ENCODE measurements at regions not wholly inside any gene's neighbourhood (a gene's known extent, or its start where the extent isn't known, plus 50 kb on each side); places are given as distances from the start of the nearest gene placed in this dataset.
A peak's percentile ranks its signal among the peaks of the same experiment; 100 is the strongest.

DNA sequence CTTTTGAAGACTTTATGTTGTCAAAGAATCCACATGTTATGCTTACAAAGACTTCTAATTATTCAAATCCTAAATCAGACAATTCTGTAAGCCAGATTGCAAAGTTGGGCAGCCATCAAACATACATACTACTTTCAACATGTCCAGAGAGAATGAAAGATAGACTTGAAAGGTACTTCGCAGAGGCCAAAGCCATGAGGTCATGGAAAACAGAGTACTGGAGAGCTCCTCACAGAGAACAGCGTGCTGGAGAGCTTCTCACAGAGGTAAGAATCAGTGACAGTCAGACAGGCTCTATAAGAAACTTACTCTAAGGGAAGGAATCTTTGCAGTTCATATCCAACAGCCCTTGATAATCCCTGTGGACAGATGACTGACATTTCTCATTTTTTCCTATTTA is 400.2 kb downstream of the GJA1 start:
- DNase-seq = no peak

- no peak for DNase-seq
These were observed 402.2 kb downstream of the GJA1 start for GRCh38 chr6:121837545-121838229.

GRCh38 chr6:121838842-121839241 is 403.4 kb downstream of the GJA1 start:
- no peak for DNase-seq

DNA sequence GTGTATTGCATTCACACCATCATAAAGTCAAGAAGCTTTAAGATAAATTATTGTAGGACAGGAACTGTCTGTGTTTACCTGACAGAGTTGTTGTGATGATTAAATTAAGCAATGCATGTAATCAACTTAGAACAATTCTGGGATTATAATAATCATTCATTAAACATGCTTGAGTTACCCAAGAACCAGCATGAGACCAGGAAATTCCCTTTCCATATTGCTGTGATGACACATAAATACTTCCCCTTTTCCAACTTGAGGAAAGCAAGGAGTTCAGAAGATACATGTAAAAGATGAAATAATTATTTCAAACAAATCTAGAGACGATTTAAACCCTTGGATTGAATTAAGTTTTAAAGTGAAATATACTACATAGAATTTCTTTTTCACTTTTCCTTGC is 404.4 kb downstream of the GJA1 start:
- DNase-seq = no peak

DNA sequence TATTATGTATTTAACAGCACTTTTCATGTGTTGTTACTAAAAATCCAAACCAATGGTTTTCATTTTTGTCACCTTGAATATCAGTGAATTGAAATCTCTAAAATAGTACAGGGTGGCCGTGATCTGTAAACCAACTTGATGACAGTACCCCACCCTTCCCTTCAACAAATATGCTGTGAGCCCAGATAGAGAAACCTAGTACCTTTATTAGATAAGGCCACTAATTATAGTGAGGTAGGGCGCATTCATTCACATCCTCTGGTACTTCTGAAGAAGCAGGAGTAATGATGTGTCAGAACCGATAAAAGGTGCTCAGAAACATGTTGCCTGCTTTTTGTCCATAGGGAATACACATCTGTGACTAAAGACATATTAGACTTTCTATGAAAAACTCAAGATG is 409.5 kb downstream of the GJA1 start:
- DNase-seq = no peak

DNA sequence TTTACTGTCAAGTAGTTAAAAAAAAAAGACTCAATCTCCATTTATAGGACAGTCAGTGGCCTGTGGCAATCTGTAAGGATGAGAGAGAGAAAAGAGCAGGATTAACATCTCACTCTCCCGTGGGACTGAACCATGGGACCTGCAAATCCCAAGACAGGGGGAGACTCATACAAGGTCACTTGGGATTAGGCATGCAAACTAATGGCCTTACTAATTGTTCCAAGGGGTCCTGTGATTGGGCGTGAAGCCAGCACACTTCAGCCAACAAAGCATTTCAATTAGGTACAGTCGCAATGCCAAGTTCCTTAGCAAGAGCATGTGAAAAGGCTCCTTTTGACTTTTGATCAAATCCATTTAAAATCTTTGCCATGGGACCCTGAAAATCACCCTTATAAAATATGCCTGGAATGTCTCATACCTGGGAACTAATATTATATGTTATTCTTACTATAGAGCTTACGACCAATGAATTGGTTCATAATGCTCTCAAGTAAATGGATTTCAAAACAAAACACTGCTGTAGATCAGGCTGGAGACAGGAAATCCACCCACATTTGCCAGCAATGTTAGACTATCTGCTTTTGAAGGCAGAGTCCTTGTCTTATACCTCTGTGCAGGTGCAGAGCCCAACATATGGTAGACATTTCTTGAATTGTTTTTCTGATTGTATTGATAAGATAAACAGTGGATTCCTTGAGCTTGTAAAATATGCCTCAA is 412.5 kb downstream of the GJA1 start:
- DNase-seq = peak; percentile 36

DNA sequence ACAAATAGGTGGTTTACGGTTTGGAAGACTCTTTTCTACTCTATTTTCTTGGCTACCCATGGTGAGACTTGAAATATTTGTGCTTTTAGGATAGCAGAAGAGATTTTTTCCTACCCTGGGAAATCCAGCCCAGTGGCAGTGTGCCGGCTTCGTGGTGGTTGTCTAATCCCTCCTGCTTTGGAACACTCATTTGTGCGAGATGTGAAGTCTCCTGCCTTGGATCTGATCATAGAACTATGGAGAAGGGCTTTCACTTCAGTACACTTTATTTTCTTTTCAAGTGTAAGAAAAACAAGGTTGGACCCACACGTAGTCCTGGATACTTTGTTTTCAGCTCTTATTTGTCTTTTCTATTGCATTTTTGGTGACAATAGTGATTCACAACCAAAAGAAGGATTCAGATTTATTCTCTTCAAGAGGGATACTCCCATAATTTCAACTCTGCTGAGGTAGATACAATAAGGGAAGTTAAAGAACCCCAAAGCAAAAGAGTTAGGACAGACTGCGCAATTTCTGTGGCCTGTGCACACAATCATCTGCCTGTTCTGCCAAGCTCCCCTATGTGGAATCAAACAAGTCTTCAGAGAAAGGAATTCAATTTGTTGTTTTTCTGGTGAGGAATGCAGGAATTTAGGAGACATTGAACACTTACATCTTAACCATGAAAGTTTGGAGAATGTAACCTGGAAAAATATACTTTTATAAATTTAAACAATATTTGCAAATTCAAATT is 413.2 kb downstream of the GJA1 start:
- DNase-seq = peak; percentile 27

- DNase-seq = peak; percentile 52
These were observed 414.0 kb downstream of the GJA1 start for GRCh38 chr6:121849477-121849876.

DNA sequence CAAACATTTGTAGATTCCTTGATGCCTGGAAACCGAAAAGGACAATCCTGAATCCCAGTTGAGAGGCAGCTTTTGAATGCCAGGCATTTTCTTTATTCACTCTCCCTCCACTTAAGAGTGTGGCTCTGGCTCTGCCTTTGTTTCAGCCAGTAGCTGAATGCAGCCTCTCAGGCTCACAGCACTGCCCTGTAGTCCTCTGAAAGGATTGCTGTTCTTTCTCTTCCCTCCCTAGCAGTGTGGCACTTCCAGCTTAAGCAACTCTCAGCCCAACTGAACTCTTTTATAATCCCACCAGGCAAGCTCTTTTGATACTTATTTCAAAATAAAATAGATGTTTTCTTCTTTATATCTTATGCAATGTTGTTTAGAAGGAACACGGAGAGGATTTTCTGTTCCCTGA is 415.6 kb downstream of the GJA1 start:
- peak; percentile 52 for DNase-seq

DNA sequence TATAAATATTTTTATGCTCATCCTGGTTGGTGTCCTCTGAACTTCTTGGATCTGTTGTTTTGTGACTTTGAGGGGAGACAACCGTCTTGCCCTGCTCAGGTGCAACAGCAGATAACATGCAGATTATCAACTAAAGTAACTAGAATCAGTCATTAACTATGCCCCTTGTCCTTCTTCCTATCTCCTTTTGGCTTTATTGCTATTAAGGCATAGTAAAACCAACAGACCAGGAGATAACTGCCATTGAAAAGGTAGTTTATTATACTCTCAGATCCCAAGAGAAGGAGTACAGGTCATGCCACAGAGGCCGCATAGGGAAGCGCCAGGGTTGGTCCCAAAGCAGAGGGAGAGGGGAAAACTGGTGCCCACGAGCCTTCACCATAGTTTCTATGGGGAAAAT is 418.2 kb downstream of the GJA1 start:
- no peak for DNase-seq

GRCh38 chr6:121855521-121855920 is 420.1 kb downstream of the GJA1 start:
- DNase-seq = no peak

GRCh38 chr6:121856296-121856695 is 420.9 kb downstream of the GJA1 start:
- no peak for DNase-seq

GRCh38 chr6:121857551-121857950 is 422.1 kb downstream of the GJA1 start:
- no peak for DNase-seq

DNA sequence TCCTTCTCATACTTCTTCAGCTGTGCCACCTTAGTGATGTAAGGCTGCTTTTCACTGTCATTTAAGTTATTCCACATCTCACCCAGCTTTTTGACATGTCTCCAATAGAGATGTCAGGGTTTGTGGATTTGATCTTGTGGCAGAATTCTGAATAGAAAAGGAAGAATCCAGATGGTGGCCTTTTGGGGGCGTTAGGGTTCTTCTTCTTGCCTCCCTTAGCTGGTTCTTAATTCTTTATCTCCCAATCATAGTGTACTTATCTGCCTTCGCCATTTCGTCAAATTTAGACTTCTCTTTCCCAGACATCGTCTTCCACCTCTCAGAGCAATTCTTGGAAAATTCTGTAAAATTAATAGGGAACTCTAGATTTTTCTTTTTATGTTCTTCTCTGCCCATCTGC is 422.9 kb downstream of the GJA1 start:
- no peak for DNase-seq

GRCh38 chr6:121858986-121859385 is 423.5 kb downstream of the GJA1 start:
- DNase-seq = no peak

DNA sequence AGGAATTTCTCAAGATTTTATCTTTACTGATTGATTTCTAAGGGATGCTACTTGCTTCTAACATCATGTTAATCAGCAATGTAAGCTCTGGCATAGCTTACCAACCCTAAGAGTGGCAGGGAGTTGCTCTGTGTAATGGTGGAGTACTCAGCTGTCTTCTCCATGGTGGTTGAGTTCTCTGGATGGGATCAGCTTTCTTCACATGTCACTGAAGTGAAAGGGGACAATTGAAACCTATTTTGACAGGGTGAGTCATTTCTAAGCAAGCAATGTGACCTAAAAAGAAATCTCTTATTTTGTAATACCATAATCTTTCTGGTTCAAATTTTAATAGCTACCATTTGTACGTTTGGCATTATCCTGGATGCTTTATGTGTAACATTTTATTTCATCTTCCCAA is 430.4 kb downstream of the GJA1 start:
- DNase-seq = no peak

GRCh38 chr6:121867095-121867494 is 431.6 kb downstream of the GJA1 start:
- no peak for DNase-seq

DNA sequence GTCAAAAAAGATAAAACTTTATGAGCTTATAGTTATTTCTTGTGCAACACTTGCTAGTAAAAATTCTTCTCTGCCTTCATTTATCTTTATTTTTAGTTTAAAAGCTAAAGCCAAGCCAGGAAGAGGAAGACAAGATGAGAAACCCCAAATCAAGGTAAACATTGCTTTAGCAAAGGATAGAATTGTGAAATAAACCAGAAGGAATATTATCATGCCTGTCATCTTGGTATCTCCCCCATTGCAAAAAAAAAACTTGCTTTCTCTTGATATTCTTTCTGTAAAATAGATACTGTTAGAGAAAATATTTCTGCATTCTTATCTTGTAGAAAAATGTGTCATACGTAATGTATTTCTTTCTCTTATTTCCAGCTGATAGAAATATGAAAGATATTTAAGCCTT is 432.8 kb downstream of the GJA1 start:
- DNase-seq = no peak

GRCh38 chr6:121873595-121873994 is 438.1 kb downstream of the GJA1 start:
- no peak for DNase-seq

GRCh38 chr6:121876721-121877120 is 441.3 kb downstream of the GJA1 start:
- no peak for DNase-seq

DNA sequence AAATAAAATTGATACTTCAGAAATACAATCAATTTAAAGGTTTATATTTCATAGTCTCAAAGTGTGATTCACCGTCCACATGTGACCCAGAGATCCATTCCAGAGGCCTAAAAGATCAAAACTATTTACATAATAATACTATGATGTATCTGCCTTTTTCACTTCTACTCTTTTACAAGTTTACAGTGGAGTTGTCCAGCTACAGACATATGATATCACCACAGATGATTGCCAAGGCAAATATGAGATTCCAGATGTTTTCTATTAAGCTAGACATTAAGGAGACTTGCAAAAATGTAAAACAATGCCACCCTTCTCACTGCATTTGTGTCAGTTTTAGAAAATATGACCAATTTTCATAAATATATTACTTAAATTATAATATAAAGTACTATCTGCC is 443.7 kb downstream of the GJA1 start:
- no peak for DNase-seq

GRCh38 chr6:121880831-121881230 is 445.4 kb downstream of the GJA1 start:
- DNase-seq = no peak

GRCh38 chr6:121881974-121882667 is 446.7 kb downstream of the GJA1 start:
- DNase-seq = no peak

All from midbrain (tissue), 1 donor.